ENCODE measurements at regions not wholly inside any gene's neighbourhood (a gene's known extent, or its start where the extent isn't known, plus 50 kb on each side); places are given as distances from the start of the nearest gene placed in this dataset.
"Not testable (repeated sequence)": the region's sequence is repeated elsewhere in the genome, so short reads cannot be mapped to it uniquely, and the experiment has no call there.

DNA sequence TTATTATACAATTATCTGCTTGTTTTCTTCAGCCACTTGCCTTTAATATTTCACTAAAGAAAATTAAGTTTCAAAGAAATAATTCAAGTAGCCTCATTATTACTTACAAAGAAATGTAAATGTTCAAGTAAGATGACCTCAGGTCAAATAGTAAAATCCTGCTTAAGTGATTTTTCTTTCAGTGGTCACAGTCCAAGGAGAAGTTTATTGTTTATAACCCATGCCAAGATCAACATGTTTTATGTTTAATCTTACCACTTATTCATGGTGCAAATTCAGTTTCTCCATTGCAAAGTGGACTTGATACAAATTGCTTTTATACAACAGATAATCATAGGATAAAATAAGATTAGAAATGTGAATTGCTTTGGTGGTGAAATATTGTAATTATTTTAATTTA is 370.2 kb upstream of the FLRT2 start:
- Mint-ChIP-seq H3K27ac (no peak overlapping the region), H3K27me3 (no peaks in the 10 kb centered on the region), H3K4me1 (no peaks in the 10 kb centered on the region), H3K4me3 (no peak overlapping the region), H3K36me3 (ENCODE audit: low read depth) (no peaks in the 10 kb centered on the region), H3K9me3 (peaks cover 12% of the 10 kb centered on the region)
- no peak for DNase-seq
- intact Hi-C loops (cut with micrococcal nuclease), result no loop called here

DNA sequence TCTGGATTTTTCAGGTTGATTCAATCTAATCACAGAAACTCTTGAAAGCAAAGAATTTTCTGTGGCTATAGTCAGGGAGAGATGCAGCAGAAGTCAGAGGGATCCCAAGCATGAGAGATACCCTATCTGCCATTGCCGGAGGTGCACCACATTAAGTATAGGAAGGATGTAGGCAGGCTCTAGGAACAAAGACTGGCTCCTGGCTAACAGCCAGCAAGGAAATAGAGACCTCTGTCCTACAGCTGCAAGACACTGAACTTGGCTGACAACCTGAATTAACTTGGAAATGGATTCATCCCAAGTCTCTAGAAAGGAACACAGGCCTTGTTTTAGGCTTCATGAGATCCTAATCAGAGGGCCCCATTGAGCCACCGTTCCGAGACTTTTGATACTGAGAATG is 364.9 kb upstream of the FLRT2 start:
- Mint-ChIP-seq H3K4me1 (no peaks in the 10 kb centered on the region), H3K36me3 (ENCODE audit: low read depth) (no peaks in the 10 kb centered on the region), H3K9me3 (peaks cover 8% of the 10 kb centered on the region), H3K27me3 (no peaks in the 10 kb centered on the region), H3K4me3 (no peak overlapping the region), H3K27ac (no peak overlapping the region)
- no peak for DNase-seq
- intact Hi-C loops (cut with micrococcal nuclease), result no loop called here

DNA sequence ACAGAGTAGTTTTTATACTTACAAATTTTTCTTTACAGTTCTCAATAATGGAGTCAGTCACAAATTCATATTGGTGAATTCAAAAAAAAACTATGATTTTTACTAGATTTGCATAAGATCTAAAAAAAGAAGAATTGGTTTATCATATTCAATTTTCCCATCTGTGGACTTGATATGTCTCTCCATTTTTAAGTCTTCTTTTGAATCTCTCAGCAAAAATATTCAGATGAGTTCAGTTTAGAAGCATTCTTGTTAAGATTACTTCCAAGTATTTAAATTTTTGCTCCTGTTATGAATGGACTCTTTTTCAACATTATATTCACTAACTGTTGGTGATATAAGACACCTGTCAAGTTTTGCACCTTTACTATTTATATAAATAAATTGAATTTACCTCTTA is 360.6 kb upstream of the FLRT2 start:
- Mint-ChIP-seq H3K4me1 (no peaks in the 10 kb centered on the region), H3K4me3 (no peak overlapping the region), H3K27ac (no peak overlapping the region), H3K9me3 (no peaks in the 10 kb centered on the region), H3K36me3 (ENCODE audit: low read depth) (no peaks in the 10 kb centered on the region), H3K27me3 (no peaks in the 10 kb centered on the region)
- intact Hi-C loops (cut with micrococcal nuclease), result no loop called here
- no peak for DNase-seq

DNA sequence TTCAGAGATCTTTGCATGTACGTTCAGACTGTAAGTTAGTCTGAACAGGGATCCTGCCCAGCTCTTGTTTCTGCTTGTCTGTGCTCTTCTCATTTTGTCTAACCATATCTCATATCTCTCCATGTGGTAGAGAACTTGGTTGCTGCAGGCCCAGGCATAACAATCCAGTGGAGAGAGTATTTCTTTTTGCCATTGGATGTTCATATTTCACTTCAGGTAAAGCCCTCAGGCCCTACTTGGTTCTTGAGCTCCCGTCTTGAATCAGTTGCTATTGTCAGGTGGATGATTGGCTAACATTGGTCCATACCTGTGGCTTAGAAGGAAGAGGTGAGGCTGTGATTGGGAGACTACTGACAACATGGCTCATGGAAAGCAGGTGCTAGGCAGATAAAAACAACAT is 357.7 kb upstream of the FLRT2 start:
- DNase-seq, result no peak
- H3K4me3 Mint-ChIP-seq, result no peak overlapping the region
- no peaks in the 10 kb centered on the region for H3K4me1 Mint-ChIP-seq
- intact Hi-C loops (cut with micrococcal nuclease), result no loop called here
- H3K27me3 Mint-ChIP-seq, result no peaks in the 10 kb centered on the region
- no peaks in the 10 kb centered on the region for H3K36me3 Mint-ChIP-seq (ENCODE audit: low read depth)
- H3K27ac Mint-ChIP-seq, result no peak overlapping the region
- H3K9me3 Mint-ChIP-seq, result no peaks in the 10 kb centered on the region

DNA sequence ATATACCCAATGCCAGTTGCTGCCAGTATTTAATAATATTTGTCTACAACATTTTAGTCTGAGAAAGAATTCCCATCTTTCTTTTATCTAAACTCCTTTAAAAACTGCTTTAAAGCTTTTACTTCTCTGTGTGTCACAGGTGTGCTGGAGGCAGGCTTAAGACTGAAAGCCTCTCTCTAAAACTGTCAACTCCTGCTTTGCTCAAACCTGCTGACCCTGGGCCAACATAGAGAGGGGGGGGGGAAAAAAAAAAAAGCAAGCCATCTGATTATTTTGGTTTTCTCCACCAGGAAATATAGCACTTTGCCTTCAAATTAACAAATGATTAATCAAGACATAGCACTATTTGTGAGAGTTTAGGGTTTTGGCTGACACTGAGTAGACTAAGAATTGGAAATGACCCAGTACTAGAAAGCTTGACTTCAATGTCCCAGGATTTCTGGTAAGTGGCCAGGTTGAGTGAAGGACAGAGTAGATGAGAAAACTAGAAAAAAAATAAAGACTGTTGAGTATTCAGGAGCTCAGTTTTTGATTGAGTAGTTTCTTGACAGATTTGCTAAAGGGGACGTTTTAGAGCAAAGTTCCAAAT is 357.0 kb upstream of the FLRT2 start:
- intact Hi-C loops (cut with micrococcal nuclease), result no loop called here
- no peak for DNase-seq
- no peaks in the 10 kb centered on the region for H3K9me3 Mint-ChIP-seq
- no peaks in the 10 kb centered on the region for H3K4me1 Mint-ChIP-seq
- H3K36me3 Mint-ChIP-seq (ENCODE audit: low read depth), result no peaks in the 10 kb centered on the region
- no peaks in the 10 kb centered on the region for H3K27me3 Mint-ChIP-seq
- no peak overlapping the region for H3K27ac Mint-ChIP-seq
- no peak overlapping the region for H3K4me3 Mint-ChIP-seq

DNA sequence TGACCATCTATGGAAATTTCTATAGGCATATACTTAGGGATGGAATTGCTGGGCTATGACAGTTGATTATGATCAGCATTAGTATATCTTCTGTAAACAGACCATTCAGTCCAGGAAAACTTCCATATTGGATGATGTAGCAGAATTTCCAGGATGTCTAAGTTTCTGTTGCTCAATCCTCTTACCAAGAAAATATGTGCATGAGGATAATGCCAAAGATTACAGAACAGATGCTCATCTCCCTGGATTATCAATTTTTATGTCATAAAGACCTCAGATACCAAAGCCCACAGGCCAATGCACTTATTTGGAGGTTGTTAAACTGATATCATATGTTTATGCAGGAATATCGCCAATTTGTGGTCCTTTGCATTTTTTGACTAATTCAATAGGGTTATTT is 354.4 kb upstream of the FLRT2 start:
- intact Hi-C loops (cut with micrococcal nuclease), result no loop called here
- no peaks in the 10 kb centered on the region for H3K9me3 Mint-ChIP-seq
- H3K27ac Mint-ChIP-seq, result no peak overlapping the region
- no peaks in the 10 kb centered on the region for H3K27me3 Mint-ChIP-seq
- H3K4me3 Mint-ChIP-seq, result no peak overlapping the region
- no peaks in the 10 kb centered on the region for H3K4me1 Mint-ChIP-seq
- no peak for DNase-seq
- H3K36me3 Mint-ChIP-seq (ENCODE audit: low read depth), result no peaks in the 10 kb centered on the region

DNA sequence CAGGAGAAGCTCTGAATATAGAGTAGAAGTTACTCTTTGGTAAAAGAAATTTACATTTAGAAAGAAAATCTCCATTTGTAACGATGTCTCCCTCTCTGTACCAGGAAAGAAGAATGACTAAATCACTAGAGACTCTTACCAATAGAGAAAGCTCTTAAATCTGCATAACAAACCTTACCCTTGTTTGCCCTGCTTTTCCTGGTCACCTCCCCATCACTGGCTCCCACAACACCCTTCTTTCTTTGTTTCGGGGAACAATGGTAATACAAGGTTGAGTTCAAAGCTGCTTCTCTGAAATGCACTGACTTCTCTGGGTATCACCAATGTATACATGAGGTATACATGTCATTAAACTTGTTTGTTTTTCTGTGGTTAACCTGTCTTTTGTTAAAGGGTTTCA is 351.1 kb upstream of the FLRT2 start:
- no peak overlapping the region for H3K27ac Mint-ChIP-seq
- no peak overlapping the region for H3K4me3 Mint-ChIP-seq
- H3K27me3 Mint-ChIP-seq, result no peaks in the 10 kb centered on the region
- peaks cover 3% of the 10 kb centered on the region for H3K9me3 Mint-ChIP-seq
- H3K4me1 Mint-ChIP-seq, result no peaks in the 10 kb centered on the region
- no peaks in the 10 kb centered on the region for H3K36me3 Mint-ChIP-seq (ENCODE audit: low read depth)
- intact Hi-C loops (cut with micrococcal nuclease), result no loop called here
- no peak for DNase-seq

DNA sequence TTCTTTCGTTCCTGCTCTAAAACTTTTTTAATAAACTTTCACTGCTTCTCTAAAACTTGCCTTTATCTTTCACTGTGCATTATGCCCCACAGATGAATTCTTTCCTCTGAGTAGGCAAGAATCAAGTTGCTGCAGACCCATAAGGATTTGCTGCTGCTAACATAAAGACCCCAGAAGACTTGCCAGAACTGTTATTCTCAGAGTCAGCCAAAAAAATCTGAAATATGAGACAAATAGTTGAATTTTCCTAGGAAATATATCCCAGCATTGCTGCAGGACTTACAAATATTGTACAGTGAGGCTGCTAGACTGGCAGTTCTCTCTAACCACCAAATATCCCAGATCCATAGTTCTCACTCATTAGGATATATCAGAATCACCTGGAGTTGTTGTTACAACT is 349.1 kb upstream of the FLRT2 start:
- Mint-ChIP-seq H3K27ac (no peak overlapping the region), H3K27me3 (no peaks in the 10 kb centered on the region), H3K4me1 (no peaks in the 10 kb centered on the region), H3K4me3 (no peak overlapping the region), H3K9me3 (peaks cover 3% of the 10 kb centered on the region), H3K36me3 (ENCODE audit: low read depth) (no peaks in the 10 kb centered on the region)
- intact Hi-C loops (cut with micrococcal nuclease), result no loop called here
- DNase-seq, result no peak

DNA sequence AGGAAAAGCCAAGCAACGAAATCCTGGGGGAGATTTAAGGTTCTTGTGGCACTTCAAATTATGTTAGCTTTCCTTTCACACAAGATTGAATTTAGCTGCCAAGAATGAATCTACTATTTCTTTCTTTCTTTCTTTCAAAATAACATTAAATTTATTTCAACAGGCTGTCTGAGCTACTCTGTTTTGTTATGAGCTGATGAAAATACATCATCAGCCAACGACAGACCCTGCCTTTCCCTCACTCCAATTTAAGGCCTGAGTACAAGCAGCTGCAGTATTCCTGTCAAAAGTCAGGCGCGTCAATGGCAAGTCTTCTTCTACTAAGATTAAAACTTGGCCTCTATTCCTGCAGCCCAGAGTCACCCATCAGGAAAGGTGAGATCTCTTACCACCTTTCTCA is 347.7 kb upstream of the FLRT2 start:
- H3K9me3 Mint-ChIP-seq, result peaks cover 3% of the 10 kb centered on the region
- no peak overlapping the region for H3K27ac Mint-ChIP-seq
- H3K4me1 Mint-ChIP-seq, result no peaks in the 10 kb centered on the region
- no peaks in the 10 kb centered on the region for H3K36me3 Mint-ChIP-seq (ENCODE audit: low read depth)
- H3K27me3 Mint-ChIP-seq, result no peaks in the 10 kb centered on the region
- intact Hi-C loops (cut with micrococcal nuclease), result no loop called here
- H3K4me3 Mint-ChIP-seq, result no peak overlapping the region
- DNase-seq, result no peak

DNA sequence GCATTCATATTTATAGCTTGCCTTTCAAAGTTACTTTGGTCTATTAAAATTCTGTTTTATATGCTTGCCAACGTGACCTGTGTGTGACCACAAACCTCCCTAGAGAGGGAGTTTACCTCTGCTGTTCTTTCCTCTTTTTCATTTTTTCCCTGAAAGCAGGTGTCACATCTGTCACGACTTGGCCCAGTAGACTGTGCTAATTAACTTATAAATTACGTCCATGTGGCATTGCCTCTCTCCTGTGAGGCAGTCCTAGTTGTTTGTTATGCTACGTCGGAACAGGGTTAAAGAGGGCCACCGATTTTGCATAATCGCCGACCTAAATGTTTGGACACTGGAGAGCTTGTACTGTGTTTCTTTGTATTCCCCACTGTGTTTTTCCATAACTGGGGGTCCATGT is 343.9 kb upstream of the FLRT2 start:
- no peak overlapping the region for H3K4me3 Mint-ChIP-seq
- no peak for DNase-seq
- intact Hi-C loops (cut with micrococcal nuclease), result no loop called here
- H3K27me3 Mint-ChIP-seq, result no peaks in the 10 kb centered on the region
- no peaks in the 10 kb centered on the region for H3K36me3 Mint-ChIP-seq (ENCODE audit: low read depth)
- no peak overlapping the region for H3K27ac Mint-ChIP-seq
- H3K9me3 Mint-ChIP-seq, result peaks cover 3% of the 10 kb centered on the region
- H3K4me1 Mint-ChIP-seq, result no peaks in the 10 kb centered on the region

DNA sequence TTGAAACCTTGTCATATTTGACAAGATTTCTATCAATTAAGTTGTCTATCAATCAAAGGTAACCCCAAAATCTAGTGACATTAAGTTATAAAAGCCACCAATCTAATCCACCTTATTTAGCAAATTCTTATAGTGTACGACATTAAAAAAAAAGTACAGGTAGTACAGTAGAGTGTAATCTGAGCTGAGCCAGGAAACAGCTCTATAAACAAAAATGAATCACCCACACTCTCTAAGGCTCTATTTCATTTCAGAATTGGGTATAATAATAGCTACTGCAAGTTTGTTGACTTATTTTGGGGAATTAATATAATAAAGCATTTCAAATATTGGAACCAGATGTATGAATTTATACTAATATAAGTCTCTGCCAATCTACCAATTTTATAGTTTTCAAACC is 342.4 kb upstream of the FLRT2 start:
- no peaks in the 10 kb centered on the region for H3K27me3 Mint-ChIP-seq
- no peak overlapping the region for H3K4me3 Mint-ChIP-seq
- H3K36me3 Mint-ChIP-seq (ENCODE audit: low read depth), result no peaks in the 10 kb centered on the region
- no peaks in the 10 kb centered on the region for H3K9me3 Mint-ChIP-seq
- intact Hi-C loops (cut with micrococcal nuclease), result no loop called here
- H3K27ac Mint-ChIP-seq, result no peak overlapping the region
- DNase-seq, result no peak
- H3K4me1 Mint-ChIP-seq, result no peaks in the 10 kb centered on the region

DNA sequence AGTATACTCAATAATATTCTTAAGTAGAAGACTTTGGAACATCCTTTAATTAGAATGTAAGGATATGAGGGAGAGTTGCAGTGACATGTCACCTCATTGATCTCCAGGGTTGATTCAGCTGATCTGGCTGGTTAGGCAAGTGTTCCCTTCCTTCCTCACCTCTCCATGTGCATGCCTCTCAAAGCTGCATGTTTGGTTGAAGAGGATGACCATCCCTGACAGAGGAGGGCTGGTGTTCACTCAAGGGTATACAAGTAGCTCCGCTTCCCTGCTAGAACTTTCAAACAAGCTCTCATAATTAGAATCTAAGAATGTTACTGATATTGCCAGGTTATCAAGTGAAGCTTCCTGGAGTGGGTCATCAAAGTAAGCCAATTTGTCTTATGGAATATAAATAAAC is 341.1 kb upstream of the FLRT2 start:
- Mint-ChIP-seq H3K27ac (no peak overlapping the region), H3K4me3 (no peak overlapping the region), H3K9me3 (no peaks in the 10 kb centered on the region), H3K36me3 (ENCODE audit: low read depth) (no peaks in the 10 kb centered on the region), H3K27me3 (no peaks in the 10 kb centered on the region), H3K4me1 (no peaks in the 10 kb centered on the region)
- intact Hi-C loops (cut with micrococcal nuclease), result no loop called here
- DNase-seq, result no peak

DNA sequence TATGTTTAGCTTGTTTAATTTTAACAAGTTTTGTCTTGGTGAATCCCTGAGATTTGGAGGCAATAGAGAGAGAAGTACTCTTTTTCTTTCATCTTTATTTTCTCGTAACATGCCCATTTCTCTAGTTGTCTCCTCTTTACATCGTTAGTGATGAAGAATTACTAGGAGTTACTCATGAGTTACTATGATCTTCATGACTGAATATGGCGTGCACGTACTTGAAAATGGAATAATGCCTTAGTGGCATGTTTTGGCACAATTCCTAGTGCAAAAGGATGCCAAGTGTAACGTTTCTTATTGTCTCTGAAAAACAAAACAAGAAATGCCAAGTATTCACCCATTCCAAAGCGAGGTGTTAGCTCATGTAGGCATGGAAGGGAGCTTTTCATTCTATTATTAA is 340.7 kb upstream of the FLRT2 start:
- H3K4me3 Mint-ChIP-seq; H3K27ac Mint-ChIP-seq; DNase-seq; H3K9me3 Mint-ChIP-seq; H3K4me1 Mint-ChIP-seq; intact Hi-C loops (cut with micrococcal nuclease); H3K27me3 Mint-ChIP-seq; H3K36me3 Mint-ChIP-seq (ENCODE audit: low read depth): not testable (repeated sequence)

DNA sequence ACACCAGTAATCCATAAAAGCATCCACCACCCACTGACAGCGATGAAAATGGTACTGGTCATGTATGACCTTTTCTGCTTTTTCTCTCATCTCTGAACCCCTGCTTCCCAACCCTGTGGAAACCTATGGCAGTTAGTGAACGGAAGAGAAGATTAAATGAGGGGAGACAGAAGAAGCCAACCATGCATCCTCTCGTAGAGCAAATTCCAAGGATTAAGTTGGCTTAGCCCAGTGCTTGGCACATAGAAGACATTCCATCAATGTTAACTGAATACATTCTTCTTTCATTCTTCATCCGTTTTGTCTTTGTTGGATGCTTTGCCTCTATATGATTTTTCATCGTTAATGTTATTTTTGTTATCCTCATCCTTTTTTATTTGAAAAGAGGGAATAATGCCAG is 339.7 kb upstream of the FLRT2 start:
- Mint-ChIP-seq H3K36me3 (ENCODE audit: low read depth) (no peaks in the 10 kb centered on the region), H3K27me3 (no peaks in the 10 kb centered on the region), H3K4me1 (no peaks in the 10 kb centered on the region), H3K27ac (no peak overlapping the region), H3K9me3 (no peaks in the 10 kb centered on the region), H3K4me3 (no peak overlapping the region)
- intact Hi-C loops (cut with micrococcal nuclease), result no loop called here
- DNase-seq, result no peak

DNA sequence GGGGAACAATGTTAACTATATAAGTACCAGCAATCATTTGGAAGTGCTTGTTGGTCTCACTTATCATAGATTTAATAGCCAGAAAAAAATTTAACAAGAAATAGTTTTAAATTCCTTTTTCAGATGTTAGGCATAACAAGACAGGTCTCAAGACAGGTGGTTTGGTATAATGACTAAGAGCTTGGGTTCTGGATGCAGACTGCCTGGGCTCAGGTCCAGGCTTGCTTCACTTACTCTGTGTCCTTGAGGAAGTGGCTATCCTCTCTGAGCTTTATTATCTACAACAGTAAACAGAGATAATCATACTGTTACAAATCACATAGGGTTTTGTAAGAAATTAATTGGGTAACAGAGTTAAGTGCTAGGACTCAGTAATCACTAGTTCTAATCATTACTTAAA is 338.0 kb upstream of the FLRT2 start:
- Mint-ChIP-seq H3K36me3 (ENCODE audit: low read depth) (no peaks in the 10 kb centered on the region), H3K27me3 (no peaks in the 10 kb centered on the region), H3K4me3 (no peak overlapping the region), H3K27ac (no peak overlapping the region), H3K9me3 (no peaks in the 10 kb centered on the region), H3K4me1 (no peaks in the 10 kb centered on the region)
- no peak for DNase-seq
- intact Hi-C loops (cut with micrococcal nuclease), result no loop called here
